Upper lobe of left lung (tissue), 4 donors: ENCODE measurements at regions not wholly inside any gene's neighbourhood (a gene's known extent, or its start where the extent isn't known, plus 50 kb on each side); places are given as distances from the start of the nearest gene placed in this dataset.

ENCODE experiments used
- CTCF ChIP-seq, 6 experiments: fragments of 450-650 bp in 4 of 6; fragments of 200-600 bp in 2 of 6; sonication (generic) in 2 of 6; IDR thresholded peaks; one replicate each; pipeline ENCODE4 v1.5.1; 2016 to 2019; ENCODE audit warnings: antibody characterized with exemption in 6 of 6
- EP300 ChIP-seq, 4 donors: sonication (generic); formaldehyde crosslinking; IDR thresholded peaks; one replicate each; pipeline ENCODE4 v1.5.1; 2017; ENCODE audit warnings: antibody characterized with exemption in 4 of 4, control low read depth in 2 of 4
- POLR2A ChIP-seq, 4 donors: fragments of 450-650 bp; IDR thresholded peaks; one replicate each; pipeline ENCODE4 v1.5.1; 2016 to 2017; ENCODE audit warnings: antibody characterized with exemption in 4 of 4, mild to moderate bottlenecking in 2 of 4
- POLR2AphosphoS5 ChIP-seq, 2 donors: sonication (generic); formaldehyde crosslinking; IDR thresholded peaks; one replicate each; pipeline ENCODE4 v1.5.1; 2017; ENCODE audit warnings: antibody characterized with exemption in 2 of 2

GRCh38 chr1:193709607-193710006 lies 523.2 kb upstream of the B3GALT2 start:
- TF ChIP-seq POLR2A (IDR thresholded peaks at IDR 0.05) (no peak), CTCF (IDR thresholded peaks at IDR 0.05) (no peak), EP300 (IDR thresholded peaks at IDR 0.05) (peak in 1 of 4 donors; percentile 67), POLR2AphosphoS5 (IDR thresholded peaks at IDR 0.05) (no peak)
